ENCODE measurements at regions not wholly inside any gene's neighbourhood (a gene's known extent, or its start where the extent isn't known, plus 50 kb on each side); places are given as distances from the start of the nearest gene placed in this dataset.
"Not testable (repeated sequence)": the region's sequence is repeated elsewhere in the genome, so short reads cannot be mapped to it uniquely, and the experiment has no call there.

- DNase-seq = no peak
Observed at GRCh38 chr4:138891631-138892031, 124.0 kb upstream of the NOCT start.

GRCh38 chr4:138890891-138891570 is 124.5 kb upstream of the NOCT start:
- DNase-seq = no peak

GRCh38 chr4:138889216-138889615 is 126.4 kb upstream of the NOCT start:
- DNase-seq = no peak

- DNase-seq = no peak
Observed at GRCh38 chr4:138887741-138888140, 127.8 kb upstream of the NOCT start.

GRCh38 chr4:138887341-138887740 is 128.2 kb upstream of the NOCT start:
- no peak for DNase-seq

- no peak for DNase-seq
Observed at GRCh38 chr4:138879757-138880156, 135.8 kb upstream of the NOCT start.

- no peak for DNase-seq
Observed at GRCh38 chr4:138875891-138876608, 139.5 kb upstream of the NOCT start.

- no peak for DNase-seq
Observed at GRCh38 chr4:138871555-138871875, 144.1 kb upstream of the NOCT start.

- DNase-seq = peak; percentile 52
Observed at GRCh38 chr4:138870737-138871554, 144.6 kb upstream of the NOCT start.

GRCh38 chr4:138869631-138870030 is 145.9 kb upstream of the NOCT start:
- no peak for DNase-seq

GRCh38 chr4:138869165-138869564 is 146.4 kb upstream of the NOCT start:
- DNase-seq = no peak

- DNase-seq = no peak
Observed at GRCh38 chr4:138868562-138868961, 147.0 kb upstream of the NOCT start.

GRCh38 chr4:138867404-138867803 is 148.2 kb upstream of the NOCT start:
- no peak for DNase-seq

- DNase-seq = no peak
Observed at GRCh38 chr4:138866314-138866713, 149.3 kb upstream of the NOCT start.

- DNase-seq = no peak
Observed at GRCh38 chr4:138865765-138866164, 149.8 kb upstream of the NOCT start.

GRCh38 chr4:138864961-138865720 is 150.4 kb upstream of the NOCT start:
- no peak for DNase-seq

GRCh38 chr4:138863160-138863559 is 152.4 kb upstream of the NOCT start:
- no peak for DNase-seq

- DNase-seq = no peak
Observed at GRCh38 chr4:138861135-138861534, 154.4 kb upstream of the NOCT start.

- not testable (repeated sequence) for DNase-seq
Observed at GRCh38 chr4:138860357-138860756, 155.2 kb upstream of the NOCT start.

GRCh38 chr4:138859254-138859653 is 156.3 kb upstream of the NOCT start:
- no peak for DNase-seq

- no peak for DNase-seq
Observed at GRCh38 chr4:138858419-138858818, 157.2 kb upstream of the NOCT start.

- DNase-seq = no peak
Observed at GRCh38 chr4:138857416-138857815, 158.2 kb upstream of the NOCT start.

GRCh38 chr4:138852681-138853080 is 162.9 kb upstream of the NOCT start:
- no peak for DNase-seq

Data from NCI-H2171 (cell line).